Stimulated activated CD8-positive, alpha-beta memory T cell treated with anti-CD3 and anti-CD28 coated beads, Interleukin-12 subunit alpha, Interleukin-12 subunit beta, amount 100 ng/mL, for 1 hour (primary cell): ENCODE measurements at regions not wholly inside any gene's neighbourhood (a gene's known extent, or its start where the extent isn't known, plus 50 kb on each side); places are given as distances from the start of the nearest gene placed in this dataset.
"Not testable (repeated sequence)": the region's sequence is repeated elsewhere in the genome, so short reads cannot be mapped to it uniquely, and the experiment has no call there.

ENCODE experiments used
- DNase-seq: peaks from one replicate; pipeline ENCODE4 v3.0.0-alpha.2; 2020; ENCODE audit warnings: low read depth

GRCh38 chr3:70631716-70632307 is 319.4 kb upstream of the MDFIC2 start:
- no peak for DNase-seq

GRCh38 chr3:70621451-70621850 is 309.0 kb upstream of the MDFIC2 start:
- DNase-seq = no peak

DNA sequence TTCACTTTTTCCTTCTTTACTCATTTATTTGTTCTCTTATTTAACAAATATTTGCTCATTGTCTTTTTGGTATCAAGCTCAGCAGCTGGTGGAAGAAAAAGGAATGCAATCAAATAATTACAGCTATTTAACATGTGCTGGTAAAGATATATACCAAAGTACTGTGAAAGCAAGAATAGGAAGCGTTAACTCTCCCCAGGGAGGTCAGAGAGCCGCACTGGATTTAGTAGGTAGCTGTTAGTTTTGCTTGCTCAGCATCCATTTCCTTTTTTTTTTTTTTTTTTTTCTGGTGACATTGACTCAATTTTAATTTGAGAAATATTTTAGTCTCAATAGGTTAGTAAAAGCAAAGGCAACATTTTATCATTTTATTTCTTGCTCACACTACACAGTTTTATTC is 308.5 kb upstream of the MDFIC2 start:
- no peak for DNase-seq

DNA sequence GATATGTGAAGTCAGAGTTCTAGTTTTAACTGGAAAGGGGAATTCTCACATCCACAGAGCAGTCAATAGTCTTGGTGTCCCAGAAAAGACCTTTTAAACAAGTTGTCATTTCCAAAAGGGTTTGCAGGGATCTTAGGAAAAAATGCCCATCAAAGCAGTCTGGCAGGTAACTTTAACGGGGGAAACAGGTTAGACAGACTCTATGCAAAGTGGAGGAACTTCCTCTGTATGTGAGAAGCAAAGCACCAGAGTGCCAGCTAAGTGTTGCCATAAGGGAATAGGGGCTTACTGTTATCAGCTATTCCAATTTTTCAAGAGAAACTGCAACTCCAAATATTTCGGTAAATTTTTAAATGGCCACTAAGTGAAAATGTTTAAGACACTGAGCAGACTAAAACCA is 307.9 kb upstream of the MDFIC2 start:
- DNase-seq = no peak

DNA sequence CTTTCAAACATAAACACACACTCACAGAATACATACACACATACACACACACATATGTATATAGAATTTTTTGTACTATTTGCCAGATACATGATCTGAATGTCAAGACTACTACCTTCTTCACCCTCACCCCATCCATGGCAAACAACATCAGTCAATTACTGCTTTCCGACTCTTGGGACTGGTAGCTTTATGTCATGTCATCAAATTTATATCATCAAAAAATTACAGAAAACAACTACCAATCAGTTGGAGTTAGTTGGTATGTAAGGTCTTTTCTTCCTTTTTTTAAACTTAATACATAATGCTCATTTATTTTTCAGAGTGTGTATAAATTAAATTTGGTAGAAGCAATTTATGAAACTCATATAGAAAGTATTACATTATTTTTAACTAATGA is 305.7 kb upstream of the MDFIC2 start:
- DNase-seq = no peak

- not testable (repeated sequence) for DNase-seq
These were observed 304.9 kb upstream of the MDFIC2 start for GRCh38 chr3:70617349-70617748.

- no peak for DNase-seq
These were observed 302.8 kb upstream of the MDFIC2 start for GRCh38 chr3:70615286-70615685.

DNA sequence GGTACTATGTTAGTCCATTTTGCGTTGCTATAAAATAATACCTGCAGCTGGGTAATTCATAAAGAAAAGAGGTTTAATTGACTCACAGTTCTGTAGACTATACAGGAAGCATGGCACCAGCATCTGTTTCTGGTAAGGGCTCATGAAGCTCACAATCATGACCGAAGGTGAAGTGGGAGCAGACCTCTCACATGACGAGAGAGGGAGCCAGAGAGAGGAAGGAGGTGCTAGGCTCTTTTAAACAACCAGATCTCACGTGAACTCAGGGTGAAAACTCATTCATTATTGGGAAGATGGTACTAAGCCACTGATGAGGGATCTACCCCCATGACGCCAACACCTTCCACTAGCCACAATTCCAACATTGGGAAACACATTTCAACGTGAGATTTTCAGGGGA is 301.7 kb upstream of the MDFIC2 start:
- no peak for DNase-seq

- no peak for DNase-seq
These were observed 300.5 kb upstream of the MDFIC2 start for GRCh38 chr3:70612920-70613319.

DNA sequence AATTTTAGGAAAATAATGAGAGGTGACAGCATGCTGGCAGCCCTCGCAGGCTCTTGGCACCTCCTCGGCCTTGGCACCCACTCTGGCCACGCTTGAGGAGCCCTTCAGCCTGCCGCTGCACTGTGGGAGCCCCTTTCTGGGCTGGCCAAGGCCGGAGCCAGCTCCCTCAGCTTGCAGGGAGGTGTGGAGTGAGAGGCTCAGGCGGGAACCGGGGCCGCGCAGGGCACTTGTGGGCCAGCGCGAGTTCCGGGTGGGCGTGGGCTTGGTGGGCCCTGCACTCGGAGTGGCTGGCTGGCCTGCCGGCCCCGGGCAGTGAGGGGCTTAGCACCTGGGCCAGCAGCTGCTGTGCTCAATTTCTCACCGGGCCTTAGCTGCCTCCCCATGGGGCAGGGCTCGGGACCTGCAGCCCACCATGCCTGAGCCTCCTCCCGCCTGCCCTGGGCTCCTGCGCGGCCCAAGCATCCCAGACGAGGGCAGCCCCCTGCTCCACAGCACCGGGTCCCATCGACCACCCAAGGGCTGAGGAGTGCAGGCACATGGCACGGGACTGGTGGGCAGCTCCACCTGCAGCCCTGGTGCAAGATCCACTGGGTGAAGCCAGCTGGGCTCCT is 299.3 kb upstream of the MDFIC2 start:
- not testable (repeated sequence) for DNase-seq

GRCh38 chr3:70608434-70608833 is 296.0 kb upstream of the MDFIC2 start:
- DNase-seq = no peak

GRCh38 chr3:70607469-70607868 is 295.0 kb upstream of the MDFIC2 start:
- no peak for DNase-seq

DNA sequence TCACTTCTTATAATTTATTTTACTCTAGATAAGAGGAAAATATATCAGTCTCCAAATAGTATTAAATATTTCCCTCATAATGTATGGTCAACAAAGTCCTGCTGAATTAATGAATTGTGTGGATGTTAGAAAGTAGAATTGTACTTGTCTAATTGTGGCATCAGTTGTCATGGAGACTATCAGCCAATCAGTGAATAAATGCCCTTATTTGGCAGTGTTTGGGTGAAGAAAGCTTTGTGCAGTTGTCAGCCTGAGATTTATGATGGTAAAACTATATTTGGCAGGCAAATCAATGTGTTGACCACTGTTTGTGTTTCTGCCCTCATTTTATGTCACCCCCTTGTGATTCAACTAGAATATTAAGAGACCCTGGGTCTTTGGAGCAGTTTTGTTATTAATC is 293.6 kb upstream of the MDFIC2 start:
- DNase-seq = no peak

GRCh38 chr3:70603103-70603502 is 290.7 kb upstream of the MDFIC2 start:
- DNase-seq = no peak

GRCh38 chr3:70597312-70597711 is 284.9 kb upstream of the MDFIC2 start:
- no peak for DNase-seq

DNA sequence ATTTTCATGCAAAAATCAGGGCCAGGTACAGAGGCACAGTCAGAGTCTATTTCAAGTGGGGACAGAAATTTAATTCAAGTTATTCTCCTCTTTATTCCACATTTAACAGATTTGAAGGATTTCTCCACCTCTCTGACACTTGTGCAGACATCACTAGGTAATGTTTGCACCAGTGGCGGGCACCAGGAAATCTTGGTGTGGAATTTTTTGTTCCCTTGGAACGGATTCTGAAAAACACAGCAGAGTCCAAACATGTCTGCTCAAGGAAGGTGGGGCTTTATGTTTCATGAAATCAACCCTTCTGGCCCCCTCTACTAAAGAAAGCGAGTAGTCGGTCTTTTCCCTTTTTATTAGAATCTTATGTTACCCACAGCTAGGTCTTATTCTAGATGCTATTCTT is 271.2 kb upstream of the MDFIC2 start:
- DNase-seq = no peak

- no peak for DNase-seq
These were observed 270.4 kb upstream of the MDFIC2 start for GRCh38 chr3:70582803-70583202.

- no peak for DNase-seq
These were observed 267.6 kb upstream of the MDFIC2 start for GRCh38 chr3:70580021-70580420.

DNA sequence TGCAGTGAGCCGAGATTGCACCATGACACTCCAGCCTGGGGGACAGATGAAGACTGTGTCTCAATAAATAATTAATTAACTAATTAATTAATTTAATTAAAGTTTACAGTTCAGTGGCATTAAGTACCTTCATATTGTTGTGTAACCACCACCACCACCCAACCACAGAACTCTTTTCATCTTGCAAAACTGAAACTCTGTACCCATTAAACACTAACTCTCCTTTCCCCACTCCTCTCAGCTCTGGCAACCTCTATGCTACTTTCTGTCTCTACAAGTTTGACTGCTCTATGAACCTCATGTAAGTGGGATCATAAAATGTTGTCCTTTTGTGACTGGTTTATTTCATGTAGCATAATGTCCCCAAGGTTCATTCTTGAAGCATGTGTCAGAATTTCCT is 259.3 kb upstream of the MDFIC2 start:
- no peak for DNase-seq

DNA sequence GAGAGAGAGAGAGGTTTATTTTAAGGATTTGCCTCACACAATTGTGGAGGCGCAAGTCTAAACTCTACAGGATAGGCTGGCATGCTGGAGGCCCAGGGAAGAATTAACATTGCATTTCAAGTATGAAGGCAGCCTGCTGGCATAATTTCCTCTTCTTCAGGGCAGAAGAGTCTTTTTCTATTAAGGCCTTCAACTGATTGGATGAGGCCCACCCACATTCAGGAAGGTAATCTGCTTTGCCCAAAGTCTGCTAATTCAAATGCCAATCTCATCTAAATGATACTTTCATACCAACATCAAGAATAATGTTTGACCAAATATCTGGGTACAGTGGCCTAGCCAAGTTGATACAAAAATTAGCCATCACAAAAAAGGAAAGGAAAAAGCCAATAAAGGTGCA is 258.1 kb upstream of the MDFIC2 start:
- DNase-seq = no peak

GRCh38 chr3:70568626-70569025 is 256.2 kb upstream of the MDFIC2 start:
- no peak for DNase-seq

DNA sequence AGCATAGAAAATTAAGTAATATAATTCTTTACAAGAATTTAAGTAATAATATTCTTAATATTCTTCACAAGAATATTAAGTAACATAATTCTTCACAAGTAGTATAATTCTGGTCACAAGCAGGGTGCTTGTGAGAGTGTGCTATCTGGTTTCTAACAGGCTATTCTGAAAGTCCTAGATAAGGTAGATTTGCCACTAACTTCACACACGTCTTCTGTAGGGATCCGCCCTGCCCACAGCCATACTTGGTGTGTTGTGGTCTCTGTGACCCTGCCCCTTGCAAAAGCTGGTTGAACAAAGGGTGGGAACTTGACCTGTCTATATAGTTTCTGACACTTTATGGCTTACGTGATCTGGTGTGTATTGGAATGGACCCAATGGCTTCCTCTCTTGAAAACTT is 253.4 kb upstream of the MDFIC2 start:
- DNase-seq = no peak

- DNase-seq = no peak
These were observed 252.1 kb upstream of the MDFIC2 start for GRCh38 chr3:70564552-70564951.

GRCh38 chr3:70561796-70562195 is 249.4 kb upstream of the MDFIC2 start:
- no peak for DNase-seq
